Ovary (tissue), 7 donors: ENCODE measurements at regions not wholly inside any gene's neighbourhood (a gene's known extent, or its start where the extent isn't known, plus 50 kb on each side); places are given as distances from the start of the nearest gene placed in this dataset.

Source experiments
- DNase-seq, 5 donors: peaks; one replicate each; pipeline ENCODE4 v3.0.0-alpha.2; 2019 to 2020
- H3K27ac ChIP-seq, 2 donors: fragments of 200-600 bp; one replicate each; pipeline versions ENCODE4 v1.5.1 to v1.8.0; 2019 to 2022
- H3K27me3 ChIP-seq: fragments of 200-600 bp; one replicate; pipeline ENCODE4 v1.8.0; 2022
- H3K36me3 ChIP-seq: fragments of 200-600 bp; sonication (generic); one replicate; pipeline ENCODE4 v1.5.1; 2019
- H3K4me1 ChIP-seq: one replicate; pipeline ENCODE4 v1.8.1; 2013; ENCODE audit warnings: mild to moderate bottlenecking, moderate library complexity; ENCODE audit not compliant: insufficient read depth
- H3K4me3 ChIP-seq: fragments of 200-600 bp; sonication (generic); one replicate; pipeline ENCODE4 v1.5.1; 2017
- H3K9me3 ChIP-seq, 2 donors: fragments of 200-600 bp in 1 of 2; sonication (generic) in 1 of 2; one replicate each; pipeline versions ENCODE4 v1.5.1 to v1.8.1; 2013 to 2019; ENCODE audit warnings: mild to moderate bottlenecking in 1 of 2, moderate library complexity in 1 of 2
- CTCF ChIP-seq, 3 donors: fragments of 450-650 bp in 2 of 3; fragments of 200-600 bp in 1 of 3; IDR thresholded peaks; one replicate each; pipeline versions ENCODE4 v1.5.1 to v1.8.0; 2016 to 2022; ENCODE audit warnings: antibody characterized with exemption in 3 of 3, mild to moderate bottlenecking in 1 of 3
- EP300 ChIP-seq: sonication (generic); formaldehyde crosslinking; IDR thresholded peaks from one replicate; pipeline ENCODE4 v1.6.1; 2017; ENCODE audit warnings: antibody characterized with exemption
- POLR2A ChIP-seq: fragments of 450-650 bp; IDR thresholded peaks from one replicate; pipeline ENCODE4 v1.6.1; 2017; ENCODE audit warnings: antibody characterized with exemption, mild to moderate bottlenecking, moderate library complexity
- WGBS, 3 donors: extraction: QIAGEN DNeasy Blood & Tissue Kit in 1 of 3; methylation state at CpG; one replicate each; pipeline versions ENCODE4 v1.1.5 to v1.1.7; 2013 to 2017; 5-methylcytosine and 5-hydroxymethylcytosine counted together
- intact Hi-C, 4 donors: fragments of 100-400 bp; cut with DNase I; formaldehyde crosslinking; loops; one replicate each; pipeline versions ENCODE4 v1.11.0 to v1.15.1; 2022 to 2023
- donor health status: DM: no; HTN: no; CAD: no; lungs with moderate emphysema.
- donor health status: DM: no; HTN: no; CAD: no.
- donor health status: Bipolar disorder and iron deficiency.
- donor health status: DM: no; HTN: no; CAD: no.
- donor health status: DM: yes; HTN: yes; CAD: no.

GRCh38 chr14:65348137-65348536 is 64.4 kb upstream of the FUT8 start:
- DNase-seq = peak in 2 of 5 donors; percentile 48 to 56
- WGBS, 3 donors = 14 to 45% (median 26%) methylated on average over 3 of the region's 3 CpGs
- H3K9me3 ChIP-seq = no peaks in the 10 kb centered on the region
- H3K36me3 ChIP-seq = no peaks in the 10 kb centered on the region
- intact Hi-C loops = no loop called here
- H3K4me3 ChIP-seq = no peak overlapping the region
- TF ChIP-seq EP300 = no peak
- TF ChIP-seq CTCF (IDR thresholded peaks at IDR 0.05) = no peak
- TF ChIP-seq POLR2A = no peak
- no peaks in the 10 kb centered on the region for H3K27me3 ChIP-seq
- no peak overlapping the region for H3K27ac ChIP-seq
- peaks cover 9% of the 10 kb centered on the region for H3K4me1 ChIP-seq

GRCh38 chr14:65349100-65349499 is 63.4 kb upstream of the FUT8 start:
- no peak overlapping the region for H3K4me3 ChIP-seq
- H3K27me3 ChIP-seq = no peaks in the 10 kb centered on the region
- no peaks in the 10 kb centered on the region for H3K9me3 ChIP-seq
- H3K4me1 ChIP-seq = peaks cover 9% of the 10 kb centered on the region
- 84 to 94% (median 93%) methylated on average over 4 of the region's 4 CpGs for WGBS, 3 donors
- TF ChIP-seq EP300 (no peak), POLR2A (no peak), CTCF (IDR thresholded peaks at IDR 0.05) (no peak)
- H3K27ac ChIP-seq = no peak overlapping the region
- no peak for DNase-seq
- intact Hi-C loops = no loop called here
- no peaks in the 10 kb centered on the region for H3K36me3 ChIP-seq

- intact Hi-C loops = no loop called here
- WGBS, 3 donors = 85 to 91% (median 87%) methylated on average over 6 of the region's 6 CpGs
- no peaks in the 10 kb centered on the region for H3K36me3 ChIP-seq
- H3K9me3 ChIP-seq = no peaks in the 10 kb centered on the region
- no peak overlapping the region for H3K27ac ChIP-seq
- H3K4me3 ChIP-seq = no peak overlapping the region
- peaks cover 9% of the 10 kb centered on the region for H3K4me1 ChIP-seq
- no peak for DNase-seq
- no peak for TF ChIP-seq CTCF (IDR thresholded peaks at IDR 0.05)
- TF ChIP-seq POLR2A = no peak
- TF ChIP-seq EP300 = no peak
- no peaks in the 10 kb centered on the region for H3K27me3 ChIP-seq
Measured at GRCh38 chr14:65351493-65352194, 60.9 kb upstream of the FUT8 start.

GRCh38 chr14:65352964-65353530 is 59.5 kb upstream of the FUT8 start:
- Histone ChIP-seq H3K36me3 (no peaks in the 10 kb centered on the region), H3K9me3 (no peaks in the 10 kb centered on the region), H3K27ac (no peak overlapping the region), H3K4me3 (no peak overlapping the region), H3K27me3 (no peaks in the 10 kb centered on the region), H3K4me1 (peaks cover 5% of the 10 kb centered on the region)
- WGBS, 3 donors = 81 to 87% (median 83%) methylated on average over 2 of the region's 2 CpGs
- intact Hi-C loops = no loop called here
- TF ChIP-seq EP300 (no peak), POLR2A (no peak), CTCF (IDR thresholded peaks at IDR 0.05) (no peak)
- no peak for DNase-seq
